Suprapubic skin (tissue), 3 donors: ENCODE measurements at regions not wholly inside any gene's neighbourhood (a gene's known extent, or its start where the extent isn't known, plus 50 kb on each side); places are given as distances from the start of the nearest gene placed in this dataset.

Experiments used
- CTCF ChIP-seq, 2 donors: fragments of 200-600 bp in 1 of 2; fragments of 450-650 bp in 1 of 2; sonication (generic) in 1 of 2; IDR thresholded peaks; one replicate each; pipeline ENCODE4 v1.5.1; 2016 to 2019; ENCODE audit warnings: antibody characterized with exemption in 2 of 2, mild to moderate bottlenecking in 1 of 2, moderate library complexity in 1 of 2
- EP300 ChIP-seq: sonication (generic); formaldehyde crosslinking; IDR thresholded peaks from one replicate; pipeline ENCODE4 v1.6.1; 2017; ENCODE audit warnings: antibody characterized with exemption
- POLR2A ChIP-seq, 2 donors: fragments of 450-650 bp; IDR thresholded peaks; one replicate each; pipeline ENCODE4 v1.6.1; 2017; ENCODE audit warnings: antibody characterized with exemption in 2 of 2, mild to moderate bottlenecking in 2 of 2, moderate library complexity in 2 of 2

DNA sequence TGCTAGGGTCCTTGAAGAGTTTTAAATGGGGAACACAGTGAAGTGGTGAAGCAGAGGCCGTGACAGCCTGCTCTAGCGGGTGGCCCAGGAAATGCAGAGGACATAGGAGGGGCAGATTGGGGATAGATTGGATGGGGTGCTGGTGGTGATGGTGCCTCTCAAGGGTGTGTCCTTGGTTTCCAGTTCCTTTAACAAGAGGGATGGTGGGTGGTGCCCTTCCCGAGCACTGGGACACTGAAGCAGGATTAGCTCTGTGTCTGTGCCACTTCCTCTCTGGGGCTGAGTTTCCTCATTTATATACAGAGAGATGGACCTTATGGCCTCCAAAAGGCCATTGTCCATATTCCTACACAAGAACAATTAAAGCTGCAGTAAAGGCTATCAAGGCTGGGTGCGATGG is 285.5 kb downstream of the TCF7L2 start:
- TF ChIP-seq EP300 (no peak), POLR2A (IDR thresholded peaks at IDR 0.05) (no peak), CTCF (IDR thresholded peaks at IDR 0.05) (no peak)
